AG09319 (cell line): ENCODE measurements at regions not wholly inside any gene's neighbourhood (a gene's known extent, or its start where the extent isn't known, plus 50 kb on each side); places are given as distances from the start of the nearest gene placed in this dataset.

ENCODE experiments used
- DNase-seq: peaks from one replicate; pipeline ENCODE4 v3.0.0-alpha.2; 2010; ENCODE audit warnings: low read depth; ENCODE audit errors: extremely low read depth
- CTCF ChIP-seq: IDR thresholded peaks from 2 replicates; pipeline ENCODE4 v1.5.1; 2011; ENCODE audit warnings: low read depth, mild to moderate bottlenecking, inconsistent platforms, low read length, moderate library complexity

DNA sequence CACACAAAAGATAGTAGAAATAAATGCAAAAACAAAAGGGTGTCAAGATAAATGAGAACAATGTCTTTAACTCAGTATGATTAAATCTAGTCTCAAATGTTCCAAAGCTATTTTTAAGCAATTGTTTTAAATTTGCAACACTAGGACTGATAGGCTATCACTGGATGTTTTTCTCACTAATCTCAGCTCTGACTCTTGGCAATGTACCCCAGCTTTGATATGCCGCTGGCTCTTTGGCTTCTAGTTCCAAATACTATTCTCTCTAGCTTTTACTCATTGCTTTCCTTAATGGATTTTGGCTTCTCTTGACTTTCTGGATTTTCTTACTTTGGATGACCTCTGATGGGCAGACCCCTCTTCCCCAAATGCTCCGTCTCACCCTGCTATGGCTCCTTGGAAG lies 116.0 kb upstream of the SLC35B3 start:
- no peak for TF ChIP-seq CTCF
- no peak for DNase-seq

GRCh38 chr6:8549074-8549790 lies 113.9 kb upstream of the SLC35B3 start:
- no peak for TF ChIP-seq CTCF

DNA sequence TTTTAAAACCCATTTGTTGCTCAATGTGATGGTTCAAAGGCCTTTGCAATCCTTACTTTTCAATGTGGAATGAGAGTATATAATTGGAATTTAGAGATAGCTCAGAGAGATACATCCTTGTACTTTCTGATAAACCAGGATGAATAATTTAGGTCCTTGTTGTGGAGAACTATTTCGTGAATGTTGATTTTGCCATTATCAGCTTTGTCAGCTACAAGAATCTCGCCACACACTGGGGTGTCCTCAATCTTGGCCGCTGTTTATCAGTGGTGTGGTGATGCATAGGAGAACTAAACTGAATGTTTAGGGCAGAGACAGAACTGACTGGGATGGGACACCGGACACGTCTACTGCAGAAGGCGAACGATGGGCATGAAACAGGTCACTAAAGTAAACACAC lies 111.2 kb upstream of the SLC35B3 start:
- no peak for TF ChIP-seq CTCF
- no peak for DNase-seq

More at GRCh38 chr6:8549074-8549790, 113.9 kb upstream of the SLC35B3 start:
- DNase-seq, result no peak

GRCh38 chr6:8545336-8545735 lies 110.0 kb upstream of the SLC35B3 start:
- no peak for DNase-seq
- no peak for TF ChIP-seq CTCF

DNA sequence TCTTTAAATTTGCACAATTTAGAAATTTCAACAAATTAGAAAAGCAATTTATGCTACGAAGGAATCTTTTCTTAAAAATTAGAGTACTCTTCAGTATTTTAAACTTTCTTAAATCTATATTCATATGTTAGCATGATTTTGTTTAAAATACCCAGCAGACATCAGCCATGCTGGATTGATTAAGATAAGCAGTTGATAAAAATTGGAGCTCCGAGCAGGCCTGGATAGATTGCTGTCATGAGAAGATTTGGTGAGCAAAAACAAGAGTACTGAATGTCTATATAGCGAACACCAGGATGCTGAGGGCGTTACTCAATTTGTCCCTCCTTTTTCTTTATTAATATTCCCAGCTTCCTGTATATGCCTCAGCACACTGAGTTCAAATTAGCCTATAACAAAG lies 108.4 kb upstream of the SLC35B3 start:
- no peak for DNase-seq
- TF ChIP-seq CTCF, result no peak

GRCh38 chr6:8539453-8539852 lies 104.1 kb upstream of the SLC35B3 start:
- TF ChIP-seq CTCF, result peak; percentile 26
- no peak for DNase-seq

GRCh38 chr6:8536122-8536521 lies 100.8 kb upstream of the SLC35B3 start:
- DNase-seq, result no peak
- TF ChIP-seq CTCF, result no peak
